HFF-Myc (cell line): ENCODE measurements at regions not wholly inside any gene's neighbourhood (a gene's known extent, or its start where the extent isn't known, plus 50 kb on each side); places are given as distances from the start of the nearest gene placed in this dataset.

Source experiments
- DNase-seq: peaks from one replicate; pipeline ENCODE4 v3.0.0-alpha.2; 2011; ENCODE audit warnings: low read depth; ENCODE audit errors: extremely low read depth
- H3K4me3 ChIP-seq: replicated peaks from 2 replicates; pipeline ENCODE4 v1.5.1; 2011; ENCODE audit warnings: low read depth, mild to moderate bottlenecking, control low read depth, low read length
- TF ChIP-seq, protein P1 (sequence below): IDR thresholded peaks from 2 replicates; pipeline ENCODE4 v1.5.1; 2012; ENCODE audit warnings: mild to moderate bottlenecking, low read depth, low read length, control low read depth; ENCODE audit errors: missing control alignments

- no peak overlapping the region for H3K4me3 ChIP-seq
- DNase-seq: no peak
- TF ChIP-seq, protein P1, sequence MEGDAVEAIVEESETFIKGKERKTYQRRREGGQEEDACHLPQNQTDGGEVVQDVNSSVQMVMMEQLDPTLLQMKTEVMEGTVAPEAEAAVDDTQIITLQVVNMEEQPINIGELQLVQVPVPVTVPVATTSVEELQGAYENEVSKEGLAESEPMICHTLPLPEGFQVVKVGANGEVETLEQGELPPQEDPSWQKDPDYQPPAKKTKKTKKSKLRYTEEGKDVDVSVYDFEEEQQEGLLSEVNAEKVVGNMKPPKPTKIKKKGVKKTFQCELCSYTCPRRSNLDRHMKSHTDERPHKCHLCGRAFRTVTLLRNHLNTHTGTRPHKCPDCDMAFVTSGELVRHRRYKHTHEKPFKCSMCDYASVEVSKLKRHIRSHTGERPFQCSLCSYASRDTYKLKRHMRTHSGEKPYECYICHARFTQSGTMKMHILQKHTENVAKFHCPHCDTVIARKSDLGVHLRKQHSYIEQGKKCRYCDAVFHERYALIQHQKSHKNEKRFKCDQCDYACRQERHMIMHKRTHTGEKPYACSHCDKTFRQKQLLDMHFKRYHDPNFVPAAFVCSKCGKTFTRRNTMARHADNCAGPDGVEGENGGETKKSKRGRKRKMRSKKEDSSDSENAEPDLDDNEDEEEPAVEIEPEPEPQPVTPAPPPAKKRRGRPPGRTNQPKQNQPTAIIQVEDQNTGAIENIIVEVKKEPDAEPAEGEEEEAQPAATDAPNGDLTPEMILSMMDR: no peak
Observed at GRCh38 chr2:173818285-173818684, 146.9 kb downstream of the SP3 start.

DNA sequence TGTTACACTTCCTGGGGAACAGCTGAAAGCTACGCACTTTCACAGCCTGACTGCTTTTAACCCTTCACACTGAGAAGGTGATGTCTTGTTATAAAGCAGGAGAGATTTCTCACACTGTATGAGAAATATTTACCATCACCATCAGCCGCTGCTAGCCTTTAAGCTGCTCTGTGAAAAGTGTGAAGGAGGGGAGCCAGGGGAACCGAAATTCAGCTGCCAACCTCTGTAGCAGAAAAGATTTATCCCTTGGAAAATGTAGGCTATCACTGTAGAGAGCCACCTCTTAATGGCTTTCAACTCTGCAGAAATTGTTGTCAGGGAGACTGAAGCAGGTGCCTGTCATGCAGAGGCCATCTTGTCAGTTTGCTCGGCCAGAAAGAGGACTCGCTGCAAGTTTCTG lies 145.3 kb downstream of the SP3 start:
- no peak for DNase-seq
- TF ChIP-seq, protein P1: no peak
- no peak overlapping the region for H3K4me3 ChIP-seq

DNA sequence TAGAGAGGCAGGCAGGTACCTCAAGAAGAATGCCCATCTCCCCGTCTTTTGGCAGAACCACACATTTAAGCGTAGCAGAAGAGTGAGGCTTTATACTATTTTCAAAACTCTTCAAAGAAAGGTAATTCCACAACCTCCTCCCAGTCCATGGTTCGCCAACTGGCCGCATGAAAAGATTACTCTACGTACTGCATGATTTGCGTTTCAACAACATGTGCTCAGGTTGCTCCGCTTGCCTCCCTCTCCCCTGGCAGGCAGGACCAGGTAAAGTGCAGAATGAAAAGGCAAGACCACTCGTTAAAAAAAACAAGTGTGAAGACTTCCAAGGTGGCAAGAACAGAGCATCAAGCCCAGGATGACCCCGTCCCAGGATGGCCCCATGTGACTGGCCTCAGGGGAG lies 143.7 kb downstream of the SP3 start:
- H3K4me3 ChIP-seq: no peak overlapping the region
- TF ChIP-seq, protein P1: no peak
- no peak for DNase-seq

- DNase-seq: no peak
- H3K4me3 ChIP-seq: no peak overlapping the region
- TF ChIP-seq, protein P1: no peak
Observed at GRCh38 chr2:173822889-173823542, 142.2 kb downstream of the SP3 start.

DNA sequence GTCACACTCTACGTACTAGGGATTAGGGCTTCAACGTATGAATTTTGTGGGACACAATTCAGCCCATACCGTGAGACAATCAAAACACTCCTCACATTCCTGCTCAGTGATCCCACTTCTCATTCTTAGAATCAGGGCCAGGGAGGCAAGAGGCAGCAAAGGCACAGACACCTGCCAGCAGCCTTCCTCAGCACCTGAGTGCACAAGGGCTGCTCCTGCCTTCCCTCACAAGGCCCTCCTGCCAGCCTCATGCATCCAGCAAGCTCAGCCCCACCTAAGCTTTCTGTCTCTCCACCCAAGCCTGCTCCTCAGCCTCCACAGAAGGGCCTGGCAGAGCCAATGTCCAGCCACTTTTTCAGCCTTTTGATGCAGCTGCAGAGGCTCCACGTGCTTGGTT lies 141.6 kb downstream of the SP3 start:
- TF ChIP-seq, protein P1: no peak
- no peak for DNase-seq
- H3K4me3 ChIP-seq: no peak overlapping the region

GRCh38 chr2:173828189-173829142 lies 136.7 kb downstream of the SP3 start:
- peak; percentile 4 for DNase-seq

More at GRCh38 chr2:173828189-173829142, 136.7 kb downstream of the SP3 start:
- no peak overlapping the region for H3K4me3 ChIP-seq
- TF ChIP-seq, protein P1: no peak
